Cardiac septum (tissue), 1 donor: ENCODE measurements at regions not wholly inside any gene's neighbourhood (a gene's known extent, or its start where the extent isn't known, plus 50 kb on each side); places are given as distances from the start of the nearest gene placed in this dataset.
"Not testable (repeated sequence)": the region's sequence is repeated elsewhere in the genome, so short reads cannot be mapped to it uniquely, and the experiment has no call there.

Experiments used
- DNase-seq: peaks from one replicate; pipeline ENCODE4 v3.0.0-alpha.2; 2020; ENCODE audit warnings: low spot score
- intact Hi-C: fragments of 100-400 bp; cut with DNase I; formaldehyde crosslinking; loops from one replicate; pipeline ENCODE4 v1.14.0; 2022
- donor health status: DM: no; HTN: no; CAD: no.

DNA sequence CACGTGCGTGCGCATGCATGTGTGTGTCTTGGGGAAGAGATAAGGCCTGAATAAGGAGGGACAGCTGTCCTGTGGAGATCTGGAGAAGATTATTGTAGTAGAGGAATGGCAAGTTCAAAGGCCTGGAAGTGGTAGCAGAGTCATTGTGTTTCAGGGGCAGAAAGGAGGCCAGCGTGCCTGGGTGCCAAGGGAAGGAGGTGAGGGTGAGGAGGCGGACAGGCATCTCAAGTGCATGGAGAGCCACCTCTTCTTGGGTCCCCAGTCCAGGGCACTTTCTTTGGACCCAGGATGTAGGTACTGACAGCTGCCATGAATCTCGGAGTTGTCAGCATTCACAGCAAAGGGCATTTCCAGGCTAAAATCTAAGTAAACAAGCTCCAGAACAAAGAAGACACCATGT lies 279.7 kb upstream of the PLGLB1 start:
- DNase-seq, intact Hi-C loops: not testable (repeated sequence)

- intact Hi-C loops = not testable (repeated sequence)
Measured at GRCh38 chr2:87301871-87302270, 280.2 kb upstream of the PLGLB1 start.

GRCh38 chr2:87308621-87309020 lies 287.0 kb upstream of the PLGLB1 start:
- intact Hi-C loops, DNase-seq: not testable (repeated sequence)

More at GRCh38 chr2:87301871-87302270, 280.2 kb upstream of the PLGLB1 start:
- not testable (repeated sequence) for DNase-seq

- intact Hi-C loops, DNase-seq: not testable (repeated sequence)
Measured at GRCh38 chr2:87309785-87310184, 288.1 kb upstream of the PLGLB1 start.

GRCh38 chr2:87311896-87312441 lies 290.3 kb upstream of the PLGLB1 start:
- intact Hi-C loops, DNase-seq: not testable (repeated sequence)

DNA sequence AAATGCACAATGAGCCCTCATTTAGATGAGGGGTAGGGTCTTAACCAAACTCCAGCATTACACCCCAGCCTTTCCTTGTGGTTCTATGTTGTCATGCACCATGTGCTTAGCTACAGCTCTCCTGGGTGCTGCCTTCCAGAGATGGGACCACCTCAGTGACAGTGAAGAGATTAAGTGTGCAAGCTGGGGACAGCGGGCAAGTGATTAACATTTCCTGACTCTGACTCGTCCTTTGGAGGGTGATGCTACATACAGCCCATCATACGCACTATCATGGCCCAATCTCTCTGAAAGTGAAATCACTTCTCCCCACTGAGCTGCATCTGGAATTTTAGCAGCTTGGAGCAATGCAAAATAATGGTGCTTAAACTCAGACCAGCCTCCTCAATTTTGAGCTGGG lies 293.0 kb upstream of the PLGLB1 start:
- intact Hi-C loops, DNase-seq: not testable (repeated sequence)

DNA sequence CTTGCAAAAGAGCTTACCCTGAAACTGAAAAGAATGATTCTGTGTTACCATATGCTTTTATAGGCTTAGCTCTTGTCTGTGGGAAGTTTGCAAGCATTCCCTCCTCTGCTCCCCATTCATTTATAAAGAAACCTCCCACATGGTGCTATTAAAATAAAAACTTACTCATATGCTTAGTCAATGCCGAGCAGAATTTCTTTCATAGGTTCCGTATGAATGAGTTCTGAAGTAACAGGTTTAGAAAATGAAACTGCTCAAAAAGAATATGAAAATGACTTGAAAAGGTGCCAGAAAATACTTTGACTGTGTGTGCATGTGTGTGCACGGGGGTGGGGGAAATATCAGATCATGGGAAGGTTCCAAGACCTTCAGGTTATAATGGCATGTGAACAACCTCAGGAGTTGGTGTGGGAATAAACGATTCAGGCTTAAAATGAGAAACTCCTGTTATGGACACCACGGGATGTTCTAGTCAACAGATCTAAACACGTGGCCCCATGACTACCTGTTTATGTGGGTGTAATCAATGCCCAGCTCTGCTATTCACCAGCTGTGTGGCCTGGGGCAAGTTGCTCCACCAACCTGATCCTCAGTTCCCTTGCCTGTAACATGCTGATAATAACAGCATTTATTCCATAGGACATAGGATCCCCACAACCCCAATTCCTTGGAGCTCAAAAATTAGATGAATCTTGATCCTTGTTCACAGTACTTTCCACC lies 293.7 kb upstream of the PLGLB1 start:
- intact Hi-C loops, DNase-seq: not testable (repeated sequence)

DNA sequence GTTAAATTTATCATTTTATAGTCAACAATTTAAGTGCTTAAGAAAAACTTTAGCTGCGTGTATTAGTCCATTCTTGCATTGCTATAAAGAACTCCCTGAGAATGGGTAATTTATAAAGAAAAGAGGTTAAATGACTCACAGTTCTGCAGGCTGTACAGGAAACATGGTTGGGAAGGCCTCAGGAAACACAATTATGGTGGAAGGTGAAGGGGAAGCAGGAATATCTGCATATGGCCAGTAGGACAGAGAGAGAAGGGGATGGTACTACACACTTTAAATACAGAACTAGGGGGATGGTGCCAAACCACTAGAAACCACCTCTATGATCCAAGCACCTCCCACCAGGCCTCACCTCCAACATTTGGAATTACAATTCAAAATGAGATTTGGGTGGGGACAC lies 295.5 kb upstream of the PLGLB1 start:
- intact Hi-C loops = not testable (repeated sequence)

GRCh38 chr2:87318814-87319491 lies 297.3 kb upstream of the PLGLB1 start:
- intact Hi-C loops, DNase-seq: not testable (repeated sequence)

More for the DNA sequence above, 295.5 kb upstream of the PLGLB1 start:
- DNase-seq = not testable (repeated sequence)

- intact Hi-C loops, DNase-seq: not testable (repeated sequence)
Measured at GRCh38 chr2:87319705-87320104, 298.1 kb upstream of the PLGLB1 start.

DNA sequence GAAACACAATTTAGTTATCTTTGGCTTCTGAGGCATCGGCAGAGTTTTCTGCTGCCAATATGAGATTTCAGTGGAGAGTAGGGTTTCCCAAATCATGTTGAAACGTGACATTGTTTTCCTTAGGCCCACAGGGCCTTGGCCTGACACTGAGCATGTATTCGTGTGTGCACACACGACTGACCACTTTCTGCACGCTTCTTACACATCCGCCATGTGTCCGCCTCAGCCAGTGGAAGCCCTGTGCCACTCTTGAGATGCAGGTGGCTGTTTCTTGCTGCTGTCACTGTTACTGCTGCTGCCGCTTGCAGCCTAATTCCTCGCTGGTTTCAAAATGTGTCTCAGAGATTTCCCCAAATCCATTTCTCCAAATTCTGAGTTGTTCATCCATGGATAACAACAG lies 299.6 kb upstream of the PLGLB1 start:
- intact Hi-C loops, DNase-seq: not testable (repeated sequence)

GRCh38 chr2:87324335-87325041 lies 302.8 kb upstream of the PLGLB1 start:
- intact Hi-C loops = not testable (repeated sequence)

DNA sequence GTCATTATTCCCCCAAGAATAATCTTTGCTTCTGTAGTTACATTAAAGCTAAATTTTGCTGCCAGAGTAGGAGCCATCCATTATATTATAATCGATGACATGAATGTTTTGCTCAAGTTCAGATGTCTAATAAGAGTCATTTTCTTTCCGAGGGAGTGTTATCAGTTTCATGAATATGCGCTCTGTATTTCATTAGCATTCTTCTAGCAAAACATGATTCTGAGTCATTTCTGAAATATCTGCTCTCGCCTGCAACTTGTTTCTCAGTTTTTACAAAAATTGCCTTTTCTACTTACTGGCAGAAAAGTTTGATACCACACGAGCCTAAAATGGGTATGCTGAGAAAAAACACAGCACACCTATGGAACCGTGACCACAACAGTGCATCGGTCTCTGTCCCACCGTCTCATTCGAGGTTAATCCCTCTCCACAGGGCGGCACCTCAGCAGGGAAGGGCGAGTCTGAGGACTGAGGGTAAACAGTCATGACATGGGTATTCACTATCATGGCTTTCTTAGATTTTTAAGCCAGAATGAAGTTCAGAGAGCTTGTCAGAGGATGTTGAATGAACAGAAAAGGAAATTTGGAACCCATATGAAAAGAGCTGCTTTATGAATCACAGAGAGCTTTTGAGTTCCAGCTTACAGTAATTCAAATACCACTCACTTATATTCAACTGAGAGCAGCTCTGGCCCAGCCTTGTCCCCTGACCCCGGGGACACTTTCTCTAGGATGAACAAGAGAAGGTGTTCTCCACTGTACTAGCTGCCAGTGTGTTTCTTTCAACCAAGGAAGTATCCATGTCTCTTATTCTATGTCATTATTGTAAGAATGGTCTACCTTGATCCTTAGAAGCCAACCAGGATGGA lies 303.6 kb upstream of the PLGLB1 start:
- not testable (repeated sequence) for DNase-seq

More at GRCh38 chr2:87324335-87325041, 302.8 kb upstream of the PLGLB1 start:
- DNase-seq = not testable (repeated sequence)

GRCh38 chr2:87325911-87326294 lies 304.3 kb upstream of the PLGLB1 start:
- DNase-seq, intact Hi-C loops: not testable (repeated sequence)

More for the DNA sequence above, 303.6 kb upstream of the PLGLB1 start:
- intact Hi-C loops = not testable (repeated sequence)

DNA sequence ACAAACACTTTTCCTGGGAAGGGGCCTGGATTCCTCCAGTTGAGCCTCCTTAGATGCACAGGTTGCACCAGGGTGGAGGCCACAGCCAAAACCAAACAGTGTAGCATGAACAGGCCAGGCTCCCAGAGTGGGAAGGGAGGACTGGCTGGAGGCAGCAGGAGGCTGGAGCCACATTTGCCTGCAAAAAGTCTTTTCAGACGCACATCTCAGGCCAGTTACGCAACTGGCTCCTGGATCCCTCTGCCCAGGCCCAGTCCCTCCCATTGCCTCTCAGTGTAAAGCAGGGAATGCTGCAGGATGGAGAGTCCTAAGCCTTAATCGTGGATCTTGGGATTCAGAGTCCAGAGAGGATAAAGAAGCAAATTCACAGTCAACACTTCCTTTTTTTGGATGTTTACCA lies 305.1 kb upstream of the PLGLB1 start:
- intact Hi-C loops, DNase-seq: not testable (repeated sequence)

DNA sequence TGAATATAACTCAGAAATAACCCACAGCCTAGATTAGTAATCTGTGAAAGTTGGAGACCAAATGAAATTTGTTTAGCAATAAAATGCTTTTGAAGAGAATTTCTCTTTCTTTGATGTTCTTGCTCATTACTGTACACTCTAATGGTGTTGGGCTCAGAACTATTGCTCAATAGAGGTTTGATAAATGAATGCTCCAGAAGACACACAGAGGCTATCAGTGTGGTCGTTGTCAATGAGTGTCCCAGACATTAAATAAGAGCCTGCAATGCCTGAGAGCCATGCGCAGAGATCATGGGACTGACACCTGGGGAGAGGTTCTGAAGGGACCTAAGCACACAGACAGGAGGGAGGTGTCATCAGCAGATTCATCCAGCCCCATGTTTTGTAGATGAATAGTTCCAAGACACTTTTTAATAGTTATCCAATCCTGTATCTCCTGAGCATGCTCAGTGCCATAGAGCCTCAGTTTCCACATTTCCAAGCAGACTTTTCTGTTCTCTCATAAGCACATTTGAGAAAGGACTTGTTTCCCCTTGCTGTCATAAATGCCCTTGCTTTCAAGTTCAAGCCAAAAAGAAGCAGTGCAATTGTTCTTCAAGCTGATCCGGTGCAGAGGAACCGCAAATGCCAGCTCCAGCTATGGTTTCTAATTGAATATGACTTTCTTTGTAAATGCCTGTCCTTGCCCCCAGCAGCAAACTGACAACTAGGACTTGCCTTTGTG lies 306.2 kb upstream of the PLGLB1 start:
- DNase-seq, intact Hi-C loops: not testable (repeated sequence)

DNA sequence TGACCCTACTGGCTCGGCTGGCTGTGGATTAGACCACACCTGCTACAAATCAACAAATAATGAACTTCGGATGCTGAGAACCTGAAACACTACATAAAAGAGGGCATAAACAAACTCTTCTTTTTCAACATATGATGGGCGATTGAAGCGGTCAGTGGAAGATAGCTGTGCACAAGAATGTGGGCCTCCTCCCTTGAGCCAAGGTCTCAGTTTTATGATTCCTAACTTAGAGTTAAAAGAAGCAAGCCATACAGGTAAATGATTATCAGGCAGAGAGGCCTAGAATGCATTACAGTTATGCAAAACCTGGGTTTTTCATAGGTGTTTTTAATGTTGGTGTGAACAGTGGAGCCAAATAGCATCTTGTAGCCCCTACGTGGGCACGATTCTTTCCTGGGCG lies 307.9 kb upstream of the PLGLB1 start:
- DNase-seq, intact Hi-C loops: not testable (repeated sequence)

GRCh38 chr2:87330486-87330885 lies 308.8 kb upstream of the PLGLB1 start:
- intact Hi-C loops, DNase-seq: not testable (repeated sequence)
